ENCODE measurements at regions not wholly inside any gene's neighbourhood (a gene's known extent, or its start where the extent isn't known, plus 50 kb on each side); places are given as distances from the start of the nearest gene placed in this dataset.

- no peaks in the 10 kb centered on the region for H3K9me3 ChIP-seq (ENCODE audit: insufficient read depth, low read depth, low read length)
- no peaks in the 10 kb centered on the region for H3K27me3 ChIP-seq (ENCODE audit: insufficient read depth, low read length)
- no peaks in the 10 kb centered on the region for H3K4me1 ChIP-seq (ENCODE audit: insufficient read depth, low read length)
- H3K9ac ChIP-seq (ENCODE audit: low read depth, low read length), result no peak overlapping the region
- H3K4me3 ChIP-seq (ENCODE audit: low read length), result no peak overlapping the region
- no peaks in the 10 kb centered on the region for H3K36me3 ChIP-seq (ENCODE audit: insufficient read depth, low read depth, low read length)
- no peak overlapping the region for H3K27ac ChIP-seq (ENCODE audit: low read length)
Measured at GRCh38 chr1:95926331-95926730, 692.3 kb downstream of the RWDD3 start.

- no peak overlapping the region for H3K27ac ChIP-seq (ENCODE audit: low read length)
- no peaks in the 10 kb centered on the region for H3K4me1 ChIP-seq (ENCODE audit: insufficient read depth, low read length)
- H3K27me3 ChIP-seq (ENCODE audit: insufficient read depth, low read length), result no peaks in the 10 kb centered on the region
- no peaks in the 10 kb centered on the region for H3K9me3 ChIP-seq (ENCODE audit: insufficient read depth, low read depth, low read length)
- H3K4me3 ChIP-seq (ENCODE audit: low read length), result no peak overlapping the region
- H3K36me3 ChIP-seq (ENCODE audit: insufficient read depth, low read depth, low read length), result no peaks in the 10 kb centered on the region
- no peak overlapping the region for H3K9ac ChIP-seq (ENCODE audit: low read depth, low read length)
Measured at GRCh38 chr1:95927061-95927460, 693.1 kb downstream of the RWDD3 start.

GRCh38 chr1:95935719-95936118 is 701.7 kb downstream of the RWDD3 start:
- H3K9ac ChIP-seq (ENCODE audit: low read depth, low read length), result no peak overlapping the region
- H3K27me3 ChIP-seq (ENCODE audit: insufficient read depth, low read length), result no peaks in the 10 kb centered on the region
- no peak overlapping the region for H3K4me3 ChIP-seq (ENCODE audit: low read length)
- no peaks in the 10 kb centered on the region for H3K4me1 ChIP-seq (ENCODE audit: insufficient read depth, low read length)
- H3K27ac ChIP-seq (ENCODE audit: low read length), result no peak overlapping the region
- H3K9me3 ChIP-seq (ENCODE audit: insufficient read depth, low read depth, low read length), result no peaks in the 10 kb centered on the region
- no peaks in the 10 kb centered on the region for H3K36me3 ChIP-seq (ENCODE audit: insufficient read depth, low read depth, low read length)

GRCh38 chr1:95941121-95941798 is 707.2 kb downstream of the RWDD3 start:
- no peaks in the 10 kb centered on the region for H3K9me3 ChIP-seq (ENCODE audit: insufficient read depth, low read depth, low read length)
- no peak overlapping the region for H3K4me3 ChIP-seq (ENCODE audit: low read length)
- no peaks in the 10 kb centered on the region for H3K4me1 ChIP-seq (ENCODE audit: insufficient read depth, low read length)
- H3K27me3 ChIP-seq (ENCODE audit: insufficient read depth, low read length), result no peaks in the 10 kb centered on the region
- no peaks in the 10 kb centered on the region for H3K36me3 ChIP-seq (ENCODE audit: insufficient read depth, low read depth, low read length)
- H3K9ac ChIP-seq (ENCODE audit: low read depth, low read length), result no peak overlapping the region
- H3K27ac ChIP-seq (ENCODE audit: low read length), result no peak overlapping the region

GRCh38 chr1:95948023-95948422 is 714.0 kb downstream of the RWDD3 start:
- no peaks in the 10 kb centered on the region; the same call in 1 of the 2 replicates for H3K4me1 ChIP-seq (ENCODE audit: insufficient read depth, low read length)
- H3K4me3 ChIP-seq (ENCODE audit: low read length), result no peak overlapping the region
- H3K36me3 ChIP-seq (ENCODE audit: insufficient read depth, low read depth, low read length), result no peaks in the 10 kb centered on the region
- H3K9me3 ChIP-seq (ENCODE audit: insufficient read depth, low read depth, low read length), result no peaks in the 10 kb centered on the region
- no peaks in the 10 kb centered on the region for H3K27me3 ChIP-seq (ENCODE audit: insufficient read depth, low read length)
- H3K27ac ChIP-seq (ENCODE audit: low read length), result no peak overlapping the region
- H3K9ac ChIP-seq (ENCODE audit: low read depth, low read length), result no peak overlapping the region

- H3K27ac ChIP-seq (ENCODE audit: low read length), result no peak overlapping the region
Measured at GRCh38 chr1:95951371-95952102, 717.5 kb downstream of the RWDD3 start.

GRCh38 chr1:95953015-95953414 is 719.0 kb downstream of the RWDD3 start:
- no peak overlapping the region for H3K4me3 ChIP-seq (ENCODE audit: low read length)
- no peaks in the 10 kb centered on the region for H3K27me3 ChIP-seq (ENCODE audit: insufficient read depth, low read length)
- H3K36me3 ChIP-seq (ENCODE audit: insufficient read depth, low read depth, low read length), result no peaks in the 10 kb centered on the region
- H3K9me3 ChIP-seq (ENCODE audit: insufficient read depth, low read depth, low read length), result no peaks in the 10 kb centered on the region
- H3K4me1 ChIP-seq (ENCODE audit: insufficient read depth, low read length), result peaks cover 12% of the 10 kb centered on the region; the same call in 1 of the 2 replicates
- H3K9ac ChIP-seq (ENCODE audit: low read depth, low read length), result no peak overlapping the region
- H3K27ac ChIP-seq (ENCODE audit: low read length), result no peak overlapping the region

More at GRCh38 chr1:95951371-95952102, 717.5 kb downstream of the RWDD3 start:
- Histone ChIP-seq H3K27me3 (ENCODE audit: insufficient read depth, low read length) (no peaks in the 10 kb centered on the region), H3K4me1 (ENCODE audit: insufficient read depth, low read length) (peaks cover 12% of the 10 kb centered on the region; the same call in 1 of the 2 replicates), H3K4me3 (ENCODE audit: low read length) (no peak overlapping the region), H3K9me3 (ENCODE audit: insufficient read depth, low read depth, low read length) (no peaks in the 10 kb centered on the region), H3K9ac (ENCODE audit: low read depth, low read length) (no peak overlapping the region), H3K36me3 (ENCODE audit: insufficient read depth, low read depth, low read length) (no peaks in the 10 kb centered on the region)

GRCh38 chr1:95954585-95954984 is 720.6 kb downstream of the RWDD3 start:
- H3K27me3 ChIP-seq (ENCODE audit: insufficient read depth, low read length), result no peaks in the 10 kb centered on the region
- H3K27ac ChIP-seq (ENCODE audit: low read length), result no peak overlapping the region
- no peak overlapping the region for H3K9ac ChIP-seq (ENCODE audit: low read depth, low read length)
- 0 out of 2 replicates have a peak, but pooled peaks cover 2% of the 10 kb centered on the region for H3K9me3 ChIP-seq (ENCODE audit: insufficient read depth, low read depth, low read length)
- H3K36me3 ChIP-seq (ENCODE audit: insufficient read depth, low read depth, low read length), result no peaks in the 10 kb centered on the region
- peaks cover 12% of the 10 kb centered on the region; the same call in 1 of the 2 replicates for H3K4me1 ChIP-seq (ENCODE audit: insufficient read depth, low read length)
- no peak overlapping the region for H3K4me3 ChIP-seq (ENCODE audit: low read length)

- Histone ChIP-seq H3K4me3 (ENCODE audit: low read length) (no peak overlapping the region), H3K27me3 (ENCODE audit: insufficient read depth, low read length) (no peaks in the 10 kb centered on the region), H3K9me3 (ENCODE audit: insufficient read depth, low read depth, low read length) (peaks cover 7% of the 10 kb centered on the region), H3K36me3 (ENCODE audit: insufficient read depth, low read depth, low read length) (no peaks in the 10 kb centered on the region), H3K27ac (ENCODE audit: low read length) (no peak overlapping the region), H3K9ac (ENCODE audit: low read depth, low read length) (no peak overlapping the region), H3K4me1 (ENCODE audit: insufficient read depth, low read length) (peaks cover 12% of the 10 kb centered on the region; the same call in 1 of the 2 replicates)
Measured at GRCh38 chr1:95956215-95956614, 722.2 kb downstream of the RWDD3 start.

GRCh38 chr1:95957748-95958147 is 723.7 kb downstream of the RWDD3 start:
- Histone ChIP-seq H3K9me3 (ENCODE audit: insufficient read depth, low read depth, low read length) (peaks cover 7% of the 10 kb centered on the region), H3K27me3 (ENCODE audit: insufficient read depth, low read length) (no peaks in the 10 kb centered on the region), H3K36me3 (ENCODE audit: insufficient read depth, low read depth, low read length) (no peaks in the 10 kb centered on the region), H3K27ac (ENCODE audit: low read length) (no peak overlapping the region), H3K4me1 (ENCODE audit: insufficient read depth, low read length) (peaks cover 12% of the 10 kb centered on the region; the same call in 1 of the 2 replicates), H3K4me3 (ENCODE audit: low read length) (no peak overlapping the region), H3K9ac (ENCODE audit: low read depth, low read length) (no peak overlapping the region)

GRCh38 chr1:95966866-95967265 is 732.9 kb downstream of the RWDD3 start:
- no peak overlapping the region for H3K9ac ChIP-seq (ENCODE audit: low read depth, low read length)
- H3K4me1 ChIP-seq (ENCODE audit: insufficient read depth, low read length), result no peaks in the 10 kb centered on the region
- no peak overlapping the region for H3K4me3 ChIP-seq (ENCODE audit: low read length)

GRCh38 chr1:95974586-95974985 is 740.6 kb downstream of the RWDD3 start:
- no peaks in the 10 kb centered on the region for H3K4me1 ChIP-seq (ENCODE audit: insufficient read depth, low read length)
- no peak overlapping the region for H3K9ac ChIP-seq (ENCODE audit: low read depth, low read length)
- H3K27me3 ChIP-seq (ENCODE audit: insufficient read depth, low read length), result no peaks in the 10 kb centered on the region
- H3K9me3 ChIP-seq (ENCODE audit: insufficient read depth, low read depth, low read length), result no peaks in the 10 kb centered on the region
- H3K4me3 ChIP-seq (ENCODE audit: low read length), result no peak overlapping the region
- H3K27ac ChIP-seq (ENCODE audit: low read length), result no peak overlapping the region
- no peaks in the 10 kb centered on the region for H3K36me3 ChIP-seq (ENCODE audit: insufficient read depth, low read depth, low read length)

More at GRCh38 chr1:95966866-95967265, 732.9 kb downstream of the RWDD3 start:
- H3K9me3 ChIP-seq (ENCODE audit: insufficient read depth, low read depth, low read length), result no peaks in the 10 kb centered on the region
- no peaks in the 10 kb centered on the region for H3K36me3 ChIP-seq (ENCODE audit: insufficient read depth, low read depth, low read length)
- no peaks in the 10 kb centered on the region for H3K27me3 ChIP-seq (ENCODE audit: insufficient read depth, low read length)
- no peak overlapping the region for H3K27ac ChIP-seq (ENCODE audit: low read length)
